Tibial nerve (tissue), 4 donors: ENCODE measurements at regions not wholly inside any gene's neighbourhood (a gene's known extent, or its start where the extent isn't known, plus 50 kb on each side); places are given as distances from the start of the nearest gene placed in this dataset.

ENCODE experiments used
- DNase-seq, 2 donors: peaks; one replicate each; pipeline ENCODE4 v3.0.0-alpha.2; 2019; ENCODE audit warnings: low spot score in 2 of 2
- H3K27ac ChIP-seq, 4 donors: fragments of 200-600 bp; sonication (generic) in 3 of 4; one replicate each; pipeline ENCODE4 v1.5.1; 2017 to 2019; ENCODE audit warnings: mild to moderate bottlenecking in 1 of 4
- H3K27me3 ChIP-seq, 2 donors: fragments of 200-600 bp; sonication (generic) in 1 of 2; one replicate each; pipeline versions ENCODE4 v1.5.1 to v1.6.0; 2017 to 2019
- H3K36me3 ChIP-seq, 3 donors: fragments of 200-600 bp; sonication (generic); one replicate each; pipeline ENCODE4 v1.5.1; 2018 to 2019
- H3K4me1 ChIP-seq, 4 donors: fragments of 200-600 bp; sonication (generic) in 3 of 4; one replicate each; pipeline ENCODE4 v1.5.1; 2017 to 2019
- H3K4me3 ChIP-seq, 4 donors: fragments of 200-600 bp; sonication (generic) in 3 of 4; one replicate each; pipeline ENCODE4 v1.5.1; 2017 to 2019; ENCODE audit warnings: mild to moderate bottlenecking in 1 of 4, moderate library complexity in 1 of 4
- H3K9me3 ChIP-seq, 4 donors: fragments of 200-600 bp; sonication (generic) in 3 of 4; one replicate each; pipeline ENCODE4 v1.5.1; 2017 to 2019
- CTCF ChIP-seq, 5 experiments: fragments of 200-600 bp in 3 of 5; fragments of 450-650 bp in 2 of 5; sonication (generic) in 3 of 5; IDR thresholded peaks; one replicate each; pipeline ENCODE4 v1.5.1; 2016 to 2019; ENCODE audit warnings: antibody characterized with exemption in 5 of 5, mild to moderate bottlenecking in 3 of 5, moderate library complexity in 2 of 5
- EP300 ChIP-seq, 2 donors: sonication (generic); formaldehyde crosslinking; IDR thresholded peaks; one replicate each; pipeline ENCODE4 v1.6.1; 2017; ENCODE audit warnings: antibody characterized with exemption in 2 of 2, mild to moderate bottlenecking in 1 of 2
- POLR2A ChIP-seq, 2 donors: fragments of 450-650 bp; IDR thresholded peaks; one replicate each; pipeline ENCODE4 v1.6.1; 2017; ENCODE audit warnings: antibody characterized with exemption in 2 of 2, mild to moderate bottlenecking in 2 of 2, moderate library complexity in 2 of 2
- WGBS, 2 donors: methylation state at CpG; one replicate each; pipeline ENCODE4 v1.1.5; 2018; 5-methylcytosine and 5-hydroxymethylcytosine counted together

DNA sequence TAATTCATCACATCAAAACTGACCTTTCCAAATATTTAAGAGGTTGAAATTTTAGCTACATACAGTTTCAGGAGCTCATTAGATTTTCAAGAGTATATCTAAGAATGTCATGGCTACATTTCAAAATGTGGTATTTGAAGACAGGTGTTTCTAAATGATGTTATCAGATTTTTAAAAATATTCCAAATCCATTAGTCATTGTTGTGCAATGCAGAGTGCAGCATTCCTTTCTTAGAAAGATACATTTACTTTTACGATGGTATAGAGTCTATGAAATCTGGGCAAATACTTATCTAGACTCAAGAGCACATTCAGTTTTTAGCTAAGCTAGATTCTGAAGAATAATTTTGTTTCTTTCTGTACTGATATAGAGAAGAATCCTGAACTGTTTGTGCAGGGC is 230.3 kb downstream of the CHRM3 start:
- H3K27me3 ChIP-seq = no peaks in the 10 kb centered on the region
- 32 to 46% methylated on average over 1 of the region's 1 CpG for WGBS, 2 donors
- no peak overlapping the region for H3K27ac ChIP-seq
- no peaks in the 10 kb centered on the region for H3K36me3 ChIP-seq
- TF ChIP-seq EP300 (IDR thresholded peaks at IDR 0.05) (no peak), POLR2A (IDR thresholded peaks at IDR 0.05) (no peak), CTCF (IDR thresholded peaks at IDR 0.05) (no peak)
- no peak overlapping the region for H3K4me3 ChIP-seq
- no peaks in the 10 kb centered on the region for H3K9me3 ChIP-seq
- no peak for DNase-seq
- no peaks in the 10 kb centered on the region for H3K4me1 ChIP-seq

DNA sequence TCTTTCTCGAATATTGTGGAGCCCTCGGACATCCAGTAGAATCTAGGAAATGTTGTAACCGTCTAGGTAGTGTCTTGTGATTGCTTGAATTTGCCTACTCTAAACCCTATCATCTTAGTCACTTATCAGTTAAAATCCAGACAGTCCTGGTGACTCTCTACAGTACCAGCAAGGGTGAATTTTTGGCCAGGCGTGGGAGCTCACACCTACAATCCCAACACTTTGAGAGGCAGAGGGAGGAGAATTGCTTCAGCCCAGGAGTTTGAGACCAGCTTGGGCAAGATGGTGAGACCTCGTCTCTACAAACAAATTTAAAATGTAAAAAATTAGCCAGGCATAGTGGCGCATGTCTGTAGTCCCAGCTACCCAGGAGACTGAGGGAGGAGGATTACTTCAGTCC is 230.9 kb downstream of the CHRM3 start:
- no peak for DNase-seq

DNA sequence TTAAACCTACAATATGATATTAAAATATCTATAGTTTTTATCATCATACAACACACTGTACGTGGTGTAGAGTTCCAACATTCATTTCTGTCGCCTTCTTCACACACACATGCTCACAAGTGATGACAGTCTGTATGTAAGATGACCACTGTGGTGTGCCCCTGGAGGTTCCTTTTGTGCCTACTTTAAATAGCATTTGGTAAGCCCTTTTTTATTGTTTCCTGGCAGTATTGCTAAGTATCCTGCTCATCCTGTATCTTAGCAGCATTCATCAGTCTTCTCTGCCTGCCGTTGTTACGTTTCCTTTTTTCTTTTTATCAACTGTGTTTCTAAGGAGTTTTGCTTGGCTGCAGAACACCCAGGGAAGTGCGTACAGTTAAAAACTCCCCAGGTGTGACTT is 231.4 kb downstream of the CHRM3 start:
- WGBS, 2 donors = 76 to 82% methylated on average over 5 of the region's 5 CpGs
- Histone ChIP-seq H3K9me3 (no peaks in the 10 kb centered on the region), H3K4me1 (no peaks in the 10 kb centered on the region), H3K36me3 (no peaks in the 10 kb centered on the region), H3K27ac (no peak overlapping the region), H3K27me3 (no peaks in the 10 kb centered on the region), H3K4me3 (no peak overlapping the region)
- TF ChIP-seq EP300 (IDR thresholded peaks at IDR 0.05) (no peak), POLR2A (IDR thresholded peaks at IDR 0.05) (no peak), CTCF (IDR thresholded peaks at IDR 0.05) (no peak)
- DNase-seq = no peak

More for the DNA sequence above, 230.9 kb downstream of the CHRM3 start:
- Histone ChIP-seq H3K4me1 (no peaks in the 10 kb centered on the region), H3K9me3 (no peaks in the 10 kb centered on the region), H3K36me3 (no peaks in the 10 kb centered on the region), H3K4me3 (no peak overlapping the region), H3K27me3 (no peaks in the 10 kb centered on the region), H3K27ac (no peak overlapping the region)
- WGBS, 2 donors = 90 to 91% methylated on average over 6 of the region's 6 CpGs
- TF ChIP-seq CTCF (IDR thresholded peaks at IDR 0.05) = no peak

DNA sequence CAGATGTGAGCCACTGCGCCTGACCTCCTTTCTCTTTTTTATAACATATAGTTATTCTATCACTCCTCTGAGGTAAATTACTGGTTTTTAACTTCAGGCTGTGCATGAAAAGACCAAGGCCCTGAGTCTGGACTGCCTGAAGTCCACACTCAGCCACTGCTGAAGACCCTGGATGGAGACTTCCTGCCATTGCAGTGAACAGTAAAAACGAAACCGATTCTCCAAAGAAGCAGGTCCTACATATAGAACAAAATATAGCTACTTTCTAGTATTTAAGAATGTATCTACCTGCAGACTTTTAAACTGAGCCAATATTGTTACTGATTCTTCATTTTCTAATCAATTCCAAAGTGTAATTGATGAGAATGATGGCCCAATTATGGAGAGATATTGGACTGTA is 232.8 kb downstream of the CHRM3 start:
- Histone ChIP-seq H3K4me1 (no peaks in the 10 kb centered on the region), H3K4me3 (no peak overlapping the region), H3K9me3 (no peaks in the 10 kb centered on the region), H3K36me3 (no peaks in the 10 kb centered on the region), H3K27me3 (no peaks in the 10 kb centered on the region), H3K27ac (no peak overlapping the region)
- TF ChIP-seq POLR2A (IDR thresholded peaks at IDR 0.05) (no peak), EP300 (IDR thresholded peaks at IDR 0.05) (no peak), CTCF (IDR thresholded peaks at IDR 0.05) (no peak)
- 90 to 95% methylated on average over 3 of the region's 3 CpGs for WGBS, 2 donors
- DNase-seq = no peak

- no peak for DNase-seq
- Histone ChIP-seq H3K36me3 (no peaks in the 10 kb centered on the region), H3K4me1 (no peaks in the 10 kb centered on the region), H3K4me3 (no peak overlapping the region), H3K27ac (no peak overlapping the region), H3K27me3 (no peaks in the 10 kb centered on the region), H3K9me3 (peaks cover 0 to 2% (median 0%) of the 10 kb centered on the region in 4 donors)
- TF ChIP-seq POLR2A (IDR thresholded peaks at IDR 0.05) (no peak), EP300 (IDR thresholded peaks at IDR 0.05) (no peak), CTCF (IDR thresholded peaks at IDR 0.05) (no peak)
- WGBS, 2 donors = 81 to 91% methylated on average over 3 of the region's 3 CpGs
These were observed 244.4 kb downstream of the CHRM3 start for GRCh38 chr1:239630767-239631166.
